PC-3 (cell line): ENCODE measurements at regions not wholly inside any gene's neighbourhood (a gene's known extent, or its start where the extent isn't known, plus 50 kb on each side); places are given as distances from the start of the nearest gene placed in this dataset.

ENCODE experiments used
- CTCF ChIP-seq: fragments of 300-600 bp; sonication (generic); conservative IDR thresholded peaks from 2 replicates; pipeline ENCODE4 v1.5.1; 2017; ENCODE audit warnings: antibody characterized with exemption, low read depth, mild to moderate bottlenecking, low read length
- EZH2phosphoT487 ChIP-seq: fragments of 300-600 bp; sonication (generic); IDR thresholded peaks from 2 replicates; pipeline ENCODE4 v1.6.1; 2018; ENCODE audit warnings: mild to moderate bottlenecking, antibody characterized with exemption, low read length, borderline replicate concordance

DNA sequence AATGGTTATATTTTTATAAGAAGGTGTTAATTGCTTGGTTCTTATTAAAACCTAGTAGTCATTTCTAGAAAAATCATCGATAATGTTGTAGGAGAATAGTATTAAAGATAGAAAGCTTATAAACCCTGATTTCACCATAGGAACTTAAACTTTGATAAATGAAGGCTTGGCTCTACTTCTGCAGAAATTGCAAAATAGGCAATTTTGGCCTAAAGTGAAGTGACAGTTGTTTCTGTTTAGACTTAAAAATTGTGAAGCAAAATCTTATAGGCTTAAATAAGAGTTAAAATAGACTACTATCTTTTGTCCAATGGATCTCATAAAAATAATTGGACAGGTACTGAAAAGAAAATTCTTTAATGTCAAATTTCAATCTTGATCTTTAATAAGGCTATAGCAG is 321.6 kb upstream of the FZD8 start:
- TF ChIP-seq CTCF (no peak), EZH2phosphoT487 (no peak)
